ENCODE measurements at regions not wholly inside any gene's neighbourhood (a gene's known extent, or its start where the extent isn't known, plus 50 kb on each side); places are given as distances from the start of the nearest gene placed in this dataset.
"Not testable (repeated sequence)": the region's sequence is repeated elsewhere in the genome, so short reads cannot be mapped to it uniquely, and the experiment has no call there.

- not testable (repeated sequence) for TF ChIP-seq CTCF, POLR2A (IDR thresholded peaks at IDR 0.05)
Measured at GRCh38 chr14:105950364-105950892, 424.0 kb downstream of the TMEM121 start.

Measured in body of pancreas (tissue), 4 donors.